ENCODE measurements at regions not wholly inside any gene's neighbourhood (a gene's known extent, or its start where the extent isn't known, plus 50 kb on each side); places are given as distances from the start of the nearest gene placed in this dataset.

DNA sequence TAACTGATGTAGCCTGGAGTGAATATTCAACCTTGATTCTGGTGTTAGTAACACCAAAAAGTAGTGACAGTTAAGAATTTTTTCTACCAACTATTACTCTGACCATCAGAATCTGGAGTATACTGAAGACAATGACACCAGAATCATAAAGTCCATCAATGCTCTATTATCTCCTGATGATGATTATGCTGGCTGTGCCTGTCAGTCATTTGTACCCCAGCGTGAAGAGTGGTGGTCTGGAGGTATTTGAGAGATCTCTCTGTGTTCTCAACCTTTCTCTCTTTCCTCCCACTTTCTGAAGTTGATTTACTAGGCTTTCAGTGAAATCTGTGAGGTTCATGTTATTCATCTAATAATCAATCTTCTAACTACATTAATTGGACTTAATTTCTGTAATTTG is 615.4 kb downstream of the SLC16A7 start:
- TF ChIP-seq ZNF558 (tag by site-specific recombination; IDR thresholded peaks at IDR 0.05) (no peak), ZNF529 (tag by site-specific recombination; IDR thresholded peaks at IDR 0.05; ENCODE audit: insufficient replicate concordance) (no peak), GLI2 (tag by site-specific recombination; IDR thresholded peaks at IDR 0.05; ENCODE audit: borderline replicate concordance, low read depth) (no peak), YY1 (tag by site-specific recombination; IDR thresholded peaks at IDR 0.05) (no peak)
- TF ChIP-seq, protein P1, sequence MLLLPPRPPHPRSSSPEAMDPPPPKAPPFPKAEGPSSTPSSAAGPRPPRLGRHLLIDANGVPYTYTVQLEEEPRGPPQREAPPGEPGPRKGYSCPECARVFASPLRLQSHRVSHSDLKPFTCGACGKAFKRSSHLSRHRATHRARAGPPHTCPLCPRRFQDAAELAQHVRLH (tag by site-specific recombination; IDR thresholded peaks at IDR 0.05): no peak
- TF ChIP-seq, protein P2, sequence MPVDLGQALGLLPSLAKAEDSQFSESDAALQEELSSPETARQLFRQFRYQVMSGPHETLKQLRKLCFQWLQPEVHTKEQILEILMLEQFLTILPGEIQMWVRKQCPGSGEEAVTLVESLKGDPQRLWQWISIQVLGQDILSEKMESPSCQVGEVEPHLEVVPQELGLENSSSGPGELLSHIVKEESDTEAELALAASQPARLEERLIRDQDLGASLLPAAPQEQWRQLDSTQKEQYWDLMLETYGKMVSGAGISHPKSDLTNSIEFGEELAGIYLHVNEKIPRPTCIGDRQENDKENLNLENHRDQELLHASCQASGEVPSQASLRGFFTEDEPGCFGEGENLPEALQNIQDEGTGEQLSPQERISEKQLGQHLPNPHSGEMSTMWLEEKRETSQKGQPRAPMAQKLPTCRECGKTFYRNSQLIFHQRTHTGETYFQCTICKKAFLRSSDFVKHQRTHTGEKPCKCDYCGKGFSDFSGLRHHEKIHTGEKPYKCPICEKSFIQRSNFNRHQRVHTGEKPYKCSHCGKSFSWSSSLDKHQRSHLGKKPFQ (tag by site-specific recombination; IDR thresholded peaks at IDR 0.05): no peak
- TF ChIP-seq, protein P3, sequence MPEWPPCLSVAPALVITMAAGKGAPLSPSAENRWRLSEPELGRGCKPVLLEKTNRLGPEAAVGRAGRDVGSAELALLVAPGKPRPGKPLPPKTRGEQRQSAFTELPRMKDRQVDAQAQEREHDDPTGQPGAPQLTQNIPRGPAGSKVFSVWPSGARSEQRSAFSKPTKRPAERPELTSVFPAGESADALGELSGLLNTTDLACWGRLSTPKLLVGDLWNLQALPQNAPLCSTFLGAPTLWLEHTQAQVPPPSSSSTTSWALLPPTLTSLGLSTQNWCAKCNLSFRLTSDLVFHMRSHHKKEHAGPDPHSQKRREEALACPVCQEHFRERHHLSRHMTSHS (tag by site-specific recombination; IDR thresholded peaks at IDR 0.05): no peak
- TF ChIP-seq, protein P4, sequence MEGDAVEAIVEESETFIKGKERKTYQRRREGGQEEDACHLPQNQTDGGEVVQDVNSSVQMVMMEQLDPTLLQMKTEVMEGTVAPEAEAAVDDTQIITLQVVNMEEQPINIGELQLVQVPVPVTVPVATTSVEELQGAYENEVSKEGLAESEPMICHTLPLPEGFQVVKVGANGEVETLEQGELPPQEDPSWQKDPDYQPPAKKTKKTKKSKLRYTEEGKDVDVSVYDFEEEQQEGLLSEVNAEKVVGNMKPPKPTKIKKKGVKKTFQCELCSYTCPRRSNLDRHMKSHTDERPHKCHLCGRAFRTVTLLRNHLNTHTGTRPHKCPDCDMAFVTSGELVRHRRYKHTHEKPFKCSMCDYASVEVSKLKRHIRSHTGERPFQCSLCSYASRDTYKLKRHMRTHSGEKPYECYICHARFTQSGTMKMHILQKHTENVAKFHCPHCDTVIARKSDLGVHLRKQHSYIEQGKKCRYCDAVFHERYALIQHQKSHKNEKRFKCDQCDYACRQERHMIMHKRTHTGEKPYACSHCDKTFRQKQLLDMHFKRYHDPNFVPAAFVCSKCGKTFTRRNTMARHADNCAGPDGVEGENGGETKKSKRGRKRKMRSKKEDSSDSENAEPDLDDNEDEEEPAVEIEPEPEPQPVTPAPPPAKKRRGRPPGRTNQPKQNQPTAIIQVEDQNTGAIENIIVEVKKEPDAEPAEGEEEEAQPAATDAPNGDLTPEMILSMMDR (tag by site-specific recombination; IDR thresholded peaks at IDR 0.05): no peak
- TF ChIP-seq, protein P5, sequence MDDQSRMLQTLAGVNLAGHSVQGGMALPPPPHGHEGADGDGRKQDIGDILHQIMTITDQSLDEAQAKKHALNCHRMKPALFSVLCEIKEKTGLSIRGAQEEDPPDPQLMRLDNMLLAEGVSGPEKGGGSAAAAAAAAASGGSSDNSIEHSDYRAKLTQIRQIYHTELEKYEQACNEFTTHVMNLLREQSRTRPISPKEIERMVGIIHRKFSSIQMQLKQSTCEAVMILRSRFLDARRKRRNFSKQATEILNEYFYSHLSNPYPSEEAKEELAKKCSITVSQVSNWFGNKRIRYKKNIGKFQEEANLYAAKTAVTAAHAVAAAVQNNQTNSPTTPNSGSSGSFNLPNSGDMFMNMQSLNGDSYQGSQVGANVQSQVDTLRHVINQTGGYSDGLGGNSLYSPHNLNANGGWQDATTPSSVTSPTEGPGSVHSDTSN (CRISPR knock-in tag; IDR thresholded peaks at IDR 0.05): no peak

Measured in HEK293 (cell line).